ENCODE measurements at regions not wholly inside any gene's neighbourhood (a gene's known extent, or its start where the extent isn't known, plus 50 kb on each side); places are given as distances from the start of the nearest gene placed in this dataset.

DNA sequence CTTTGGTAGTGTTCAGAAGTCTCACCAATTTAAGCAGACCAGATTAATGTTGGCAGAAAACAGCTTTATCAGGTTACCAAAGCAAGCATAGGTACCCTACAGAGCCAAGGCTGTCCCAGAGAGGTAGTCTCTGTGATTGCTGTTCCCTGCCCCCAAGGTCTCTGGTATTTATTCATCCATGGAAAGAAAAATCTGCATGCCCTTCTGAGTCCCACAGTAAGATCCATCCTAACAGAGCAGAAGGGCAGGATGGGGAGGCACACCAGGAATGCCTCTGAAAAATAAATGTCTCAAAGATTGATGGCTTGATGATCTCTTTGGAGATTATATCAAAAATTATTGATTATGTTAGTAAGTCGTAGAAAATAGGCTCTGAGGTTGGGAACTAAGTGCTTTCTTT is 122.8 kb downstream of the FAT3 start:
- Histone ChIP-seq H3K9ac (no peak overlapping the region), H3K27me3 (ENCODE audit: insufficient read depth, low read depth) (no peaks in the 10 kb centered on the region), H3K79me2 (ENCODE audit: insufficient read depth, low read depth) (no peaks in the 10 kb centered on the region), H3K4me1 (ENCODE audit: low read depth, poor library complexity, severe bottlenecking) (no peaks in the 10 kb centered on the region), H2AFZ (ENCODE audit: low read depth) (no peak overlapping the region), H4K20me1 (ENCODE audit: insufficient read depth) (no peaks in the 10 kb centered on the region), H3K36me3 (ENCODE audit: insufficient read depth) (no peaks in the 10 kb centered on the region), H3K4me2 (no peak overlapping the region), H3K4me3 (IDR thresholded peaks at IDR 0.05; ENCODE audit: insufficient read depth, low read depth, low read length) (no peak overlapping the region), H3K27ac (no peak overlapping the region)
- no peak for TF ChIP-seq CTCF (conservative IDR thresholded peaks at IDR 0.05; ENCODE audit: low read depth, low read length)

DNA sequence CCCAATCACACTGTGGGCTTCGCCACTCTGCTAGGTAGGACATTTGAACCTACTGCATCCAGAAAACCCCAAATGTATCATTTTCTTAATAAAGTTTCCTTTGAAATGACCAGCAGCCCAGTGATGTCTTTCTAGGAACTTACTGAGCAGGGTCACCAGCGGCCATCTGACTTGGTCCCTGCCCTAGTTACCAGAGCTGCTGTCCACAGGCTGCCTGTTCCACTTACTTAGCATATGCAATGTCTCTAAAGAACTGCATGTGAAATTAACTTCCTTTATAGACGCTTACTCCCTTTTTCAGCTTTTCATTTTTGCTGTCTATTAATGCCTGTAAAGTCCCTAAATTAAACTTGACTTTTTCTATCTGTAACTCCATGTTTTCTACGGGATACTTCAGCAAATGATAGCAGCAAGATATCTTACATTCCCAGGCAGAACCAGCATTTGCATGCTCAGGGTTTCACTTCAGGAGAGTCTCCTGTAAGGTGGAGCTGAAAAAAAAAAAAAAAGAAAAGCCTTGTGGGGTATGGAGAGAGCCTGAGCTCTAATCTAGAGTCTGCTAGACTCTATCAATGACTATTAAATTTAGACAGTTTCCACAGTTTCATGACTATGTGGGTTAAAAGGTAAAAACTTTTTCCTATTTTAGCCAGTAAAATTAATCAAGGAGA is 125.0 kb downstream of the FAT3 start:
- H3K4me2 ChIP-seq, result no peak overlapping the region

DNA sequence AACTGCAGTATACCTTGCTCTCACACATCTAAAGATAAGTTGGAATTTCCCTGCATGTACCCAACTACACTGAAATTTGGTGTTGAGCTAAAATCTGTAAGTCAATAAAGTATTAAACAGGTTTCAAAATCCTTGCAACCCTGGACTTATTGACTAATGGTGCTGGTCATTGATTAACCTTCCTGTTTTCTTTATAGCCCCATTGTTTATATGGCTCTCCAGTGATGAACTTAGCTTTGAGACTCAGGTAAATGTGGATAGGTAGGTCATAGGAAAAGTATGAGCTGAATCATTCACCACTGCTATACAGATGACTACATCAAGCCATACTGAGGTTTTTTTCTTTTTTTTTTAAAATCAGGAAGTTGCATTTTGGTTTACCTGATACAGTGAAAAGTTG is 132.7 kb downstream of the FAT3 start:
- no peak overlapping the region for H3K4me3 ChIP-seq (IDR thresholded peaks at IDR 0.05; ENCODE audit: insufficient read depth, low read depth, low read length)
- no peak overlapping the region for H3K9ac ChIP-seq
- H3K36me3 ChIP-seq (ENCODE audit: insufficient read depth), result no peaks in the 10 kb centered on the region
- no peaks in the 10 kb centered on the region for H3K27me3 ChIP-seq (ENCODE audit: insufficient read depth, low read depth)
- no peak for TF ChIP-seq CTCF (conservative IDR thresholded peaks at IDR 0.05; ENCODE audit: low read depth, low read length)
- no peak overlapping the region for H3K27ac ChIP-seq
- H3K4me1 ChIP-seq (ENCODE audit: low read depth, poor library complexity, severe bottlenecking), result no peaks in the 10 kb centered on the region
- H3K4me2 ChIP-seq, result no peak overlapping the region
- H2AFZ ChIP-seq (ENCODE audit: low read depth), result no peak overlapping the region
- no peaks in the 10 kb centered on the region for H4K20me1 ChIP-seq (ENCODE audit: insufficient read depth)
- H3K79me2 ChIP-seq (ENCODE audit: insufficient read depth, low read depth), result no peaks in the 10 kb centered on the region

More for the DNA sequence above, 125.0 kb downstream of the FAT3 start:
- no peaks in the 10 kb centered on the region for H3K4me1 ChIP-seq (ENCODE audit: low read depth, poor library complexity, severe bottlenecking)
- no peak overlapping the region for H3K4me3 ChIP-seq (IDR thresholded peaks at IDR 0.05; ENCODE audit: insufficient read depth, low read depth, low read length)
- no peaks in the 10 kb centered on the region for H3K79me2 ChIP-seq (ENCODE audit: insufficient read depth, low read depth)
- no peak for TF ChIP-seq CTCF (conservative IDR thresholded peaks at IDR 0.05; ENCODE audit: low read depth, low read length)
- no peak overlapping the region for H3K9ac ChIP-seq
- H3K27me3 ChIP-seq (ENCODE audit: insufficient read depth, low read depth), result no peaks in the 10 kb centered on the region
- no peaks in the 10 kb centered on the region for H3K36me3 ChIP-seq (ENCODE audit: insufficient read depth)
- no peaks in the 10 kb centered on the region for H4K20me1 ChIP-seq (ENCODE audit: insufficient read depth)
- H3K27ac ChIP-seq, result no peak overlapping the region
- H2AFZ ChIP-seq (ENCODE audit: low read depth), result no peak overlapping the region

GRCh38 chr11:92357841-92358240 is 133.2 kb downstream of the FAT3 start:
- no peak overlapping the region for H3K27ac ChIP-seq
- no peaks in the 10 kb centered on the region for H4K20me1 ChIP-seq (ENCODE audit: insufficient read depth)
- no peak overlapping the region for H3K4me2 ChIP-seq
- H3K36me3 ChIP-seq (ENCODE audit: insufficient read depth), result no peaks in the 10 kb centered on the region
- no peak overlapping the region for H3K4me3 ChIP-seq (IDR thresholded peaks at IDR 0.05; ENCODE audit: insufficient read depth, low read depth, low read length)
- H3K27me3 ChIP-seq (ENCODE audit: insufficient read depth, low read depth), result no peaks in the 10 kb centered on the region
- H3K79me2 ChIP-seq (ENCODE audit: insufficient read depth, low read depth), result no peaks in the 10 kb centered on the region
- no peak overlapping the region for H3K9ac ChIP-seq
- no peaks in the 10 kb centered on the region for H3K4me1 ChIP-seq (ENCODE audit: low read depth, poor library complexity, severe bottlenecking)
- no peak for TF ChIP-seq CTCF (conservative IDR thresholded peaks at IDR 0.05; ENCODE audit: low read depth, low read length)
- H2AFZ ChIP-seq (ENCODE audit: low read depth), result no peak overlapping the region
